Neutrophil (primary cell): ENCODE measurements at regions not wholly inside any gene's neighbourhood (a gene's known extent, or its start where the extent isn't known, plus 50 kb on each side); places are given as distances from the start of the nearest gene placed in this dataset.

Experiments used
- H3K27ac ChIP-seq: fragments of 200-600 bp; sonication (generic); 2 replicates; pipeline ENCODE4 v1.5.1; 2016; ENCODE audit warnings: mild to moderate bottlenecking, moderate library complexity
- H3K27me3 ChIP-seq: fragments of 200-600 bp; sonication (generic); 2 replicates; pipeline ENCODE4 v1.6.0; 2016; ENCODE audit warnings: mild to moderate bottlenecking
- H3K36me3 ChIP-seq: fragments of 200-600 bp; sonication (generic); 2 replicates; pipeline ENCODE4 v1.5.1; 2017
- H3K4me1 ChIP-seq, 2 experiments: fragments of 200-600 bp in 1 of 2; sonication (generic) in 1 of 2; 1 replicate in 1 of 2; 2 replicates in 1 of 2; pipeline versions ENCODE4 v1.5.1 to v1.6.1; 2013 to 2016; ENCODE audit warnings: low read depth in 1 of 2, low read length in 1 of 2, mild to moderate bottlenecking in 1 of 2, moderate library complexity in 1 of 2; ENCODE audit not compliant: control insufficient read depth in 1 of 2, insufficient read depth in 1 of 2
- H3K4me3 ChIP-seq, 2 experiments: fragments of 200-600 bp in 1 of 2; sonication (generic) in 1 of 2; 1 replicate in 1 of 2; 2 replicates in 1 of 2; pipeline ENCODE4 v1.5.1; 2013 to 2016; ENCODE audit warnings: low read depth in 1 of 2, low read length in 1 of 2, mild to moderate bottlenecking in 1 of 2, moderate library complexity in 1 of 2
- H3K9me3 ChIP-seq: fragments of 200-600 bp; sonication (generic); 2 replicates; pipeline ENCODE4 v1.5.1; 2016
- TF ChIP-seq, protein P1 (sequence below): fragments of 200-600 bp; sonication (generic); IDR thresholded peaks from 2 replicates; pipeline ENCODE4 v1.5.1; 2016; ENCODE audit warnings: antibody characterized with exemption

- Histone ChIP-seq H3K27me3 (peaks cover 56% of the 10 kb centered on the region), H3K27ac (no peak overlapping the region), H3K4me3 (no peak overlapping the region), H3K36me3 (no peaks in the 10 kb centered on the region), H3K4me1 (no peaks in the 10 kb centered on the region), H3K9me3 (no peaks in the 10 kb centered on the region)
- TF ChIP-seq, protein P1, sequence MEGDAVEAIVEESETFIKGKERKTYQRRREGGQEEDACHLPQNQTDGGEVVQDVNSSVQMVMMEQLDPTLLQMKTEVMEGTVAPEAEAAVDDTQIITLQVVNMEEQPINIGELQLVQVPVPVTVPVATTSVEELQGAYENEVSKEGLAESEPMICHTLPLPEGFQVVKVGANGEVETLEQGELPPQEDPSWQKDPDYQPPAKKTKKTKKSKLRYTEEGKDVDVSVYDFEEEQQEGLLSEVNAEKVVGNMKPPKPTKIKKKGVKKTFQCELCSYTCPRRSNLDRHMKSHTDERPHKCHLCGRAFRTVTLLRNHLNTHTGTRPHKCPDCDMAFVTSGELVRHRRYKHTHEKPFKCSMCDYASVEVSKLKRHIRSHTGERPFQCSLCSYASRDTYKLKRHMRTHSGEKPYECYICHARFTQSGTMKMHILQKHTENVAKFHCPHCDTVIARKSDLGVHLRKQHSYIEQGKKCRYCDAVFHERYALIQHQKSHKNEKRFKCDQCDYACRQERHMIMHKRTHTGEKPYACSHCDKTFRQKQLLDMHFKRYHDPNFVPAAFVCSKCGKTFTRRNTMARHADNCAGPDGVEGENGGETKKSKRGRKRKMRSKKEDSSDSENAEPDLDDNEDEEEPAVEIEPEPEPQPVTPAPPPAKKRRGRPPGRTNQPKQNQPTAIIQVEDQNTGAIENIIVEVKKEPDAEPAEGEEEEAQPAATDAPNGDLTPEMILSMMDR: no peak
Measured at GRCh38 chr17:73942703-73943415, 260.6 kb upstream of the RPL38 start.

GRCh38 chr17:73943416-73944110, 259.9 kb upstream of the RPL38 start:
- no peak overlapping the region for H3K27ac ChIP-seq
- no peaks in the 10 kb centered on the region for H3K4me1 ChIP-seq

GRCh38 chr17:73944366-73944765, 259.1 kb upstream of the RPL38 start:
- H3K4me1 ChIP-seq: no peaks in the 10 kb centered on the region
- H3K9me3 ChIP-seq: no peaks in the 10 kb centered on the region
- no peak overlapping the region for H3K4me3 ChIP-seq
- TF ChIP-seq, protein P1: no peak
- peaks cover 55% of the 10 kb centered on the region for H3K27me3 ChIP-seq
- H3K27ac ChIP-seq: no peak overlapping the region
- H3K36me3 ChIP-seq: no peaks in the 10 kb centered on the region

More at GRCh38 chr17:73943416-73944110, 259.9 kb upstream of the RPL38 start:
- Histone ChIP-seq H3K27me3 (peaks cover 55% of the 10 kb centered on the region), H3K9me3 (no peaks in the 10 kb centered on the region), H3K4me3 (no peak overlapping the region), H3K36me3 (no peaks in the 10 kb centered on the region)
- TF ChIP-seq, protein P1: no peak

GRCh38 chr17:73947281-73947965, 256.1 kb upstream of the RPL38 start:
- Histone ChIP-seq H3K9me3 (no peaks in the 10 kb centered on the region), H3K4me1 (peaks cover 5 to 7% of the 10 kb centered on the region in 2 experiments), H3K27ac (no peak overlapping the region), H3K4me3 (no peak overlapping the region), H3K36me3 (no peaks in the 10 kb centered on the region), H3K27me3 (peaks cover 63% of the 10 kb centered on the region)
- TF ChIP-seq, protein P1: no peak

GRCh38 chr17:73947966-73948355, 255.5 kb upstream of the RPL38 start:
- Histone ChIP-seq H3K27ac (no peak overlapping the region), H3K9me3 (no peaks in the 10 kb centered on the region), H3K4me3 (no peak overlapping the region), H3K36me3 (no peaks in the 10 kb centered on the region), H3K27me3 (peaks cover 69% of the 10 kb centered on the region), H3K4me1 (peaks cover 9 to 13% of the 10 kb centered on the region in 2 experiments)
- TF ChIP-seq, protein P1: no peak
